Fibroblast of mammary gland (primary cell): ENCODE measurements at regions not wholly inside any gene's neighbourhood (a gene's known extent, or its start where the extent isn't known, plus 50 kb on each side); places are given as distances from the start of the nearest gene placed in this dataset.

Experiments used
- DNase-seq: peaks from one replicate; pipeline ENCODE4 v3.0.0-alpha.2; 2010; ENCODE audit warnings: low read depth
- H3K4me3 ChIP-seq: 2 replicates; pipeline ENCODE4 v1.5.1; 2011; ENCODE audit warnings: low read depth, mild to moderate bottlenecking, low read length, moderate library complexity; ENCODE audit not compliant: control insufficient read depth
- CTCF ChIP-seq: conservative IDR thresholded peaks from 2 replicates; pipeline ENCODE4 v1.5.1; 2011; ENCODE audit warnings: low read depth, low read length, inconsistent platforms; ENCODE audit not compliant: control insufficient read depth, insufficient read depth

GRCh38 chr1:91124290-91124985 lies 102.6 kb upstream of the ZNF644 start:
- no peak overlapping the region for H3K4me3 ChIP-seq
- no peak for DNase-seq
- TF ChIP-seq CTCF, result no peak

- TF ChIP-seq CTCF, result no peak
- no peak for DNase-seq
- no peak overlapping the region for H3K4me3 ChIP-seq
Observed at GRCh38 chr1:91123773-91124172, 101.9 kb upstream of the ZNF644 start.

DNA sequence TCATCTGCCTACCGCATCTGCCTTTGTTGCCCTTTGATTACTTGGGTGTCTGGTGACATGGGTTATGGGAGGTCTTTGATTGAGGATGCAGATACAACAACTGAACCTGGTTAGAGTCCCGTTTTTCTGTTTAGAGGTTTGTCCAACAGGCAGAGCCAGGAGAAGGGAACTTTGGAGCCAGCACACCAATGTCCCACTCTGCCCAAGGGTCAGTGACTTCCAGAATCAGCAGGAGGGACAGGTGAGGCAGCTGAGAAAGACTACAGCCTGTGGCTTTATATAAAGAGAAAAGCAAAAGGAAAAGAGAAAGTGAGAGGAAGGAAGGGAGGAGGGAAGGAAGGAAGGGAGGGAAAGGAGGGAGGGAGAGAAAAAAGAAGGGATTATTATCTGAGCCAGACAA lies 101.5 kb upstream of the ZNF644 start:
- no peak for DNase-seq
- H3K4me3 ChIP-seq, result no peak overlapping the region
- TF ChIP-seq CTCF, result no peak

DNA sequence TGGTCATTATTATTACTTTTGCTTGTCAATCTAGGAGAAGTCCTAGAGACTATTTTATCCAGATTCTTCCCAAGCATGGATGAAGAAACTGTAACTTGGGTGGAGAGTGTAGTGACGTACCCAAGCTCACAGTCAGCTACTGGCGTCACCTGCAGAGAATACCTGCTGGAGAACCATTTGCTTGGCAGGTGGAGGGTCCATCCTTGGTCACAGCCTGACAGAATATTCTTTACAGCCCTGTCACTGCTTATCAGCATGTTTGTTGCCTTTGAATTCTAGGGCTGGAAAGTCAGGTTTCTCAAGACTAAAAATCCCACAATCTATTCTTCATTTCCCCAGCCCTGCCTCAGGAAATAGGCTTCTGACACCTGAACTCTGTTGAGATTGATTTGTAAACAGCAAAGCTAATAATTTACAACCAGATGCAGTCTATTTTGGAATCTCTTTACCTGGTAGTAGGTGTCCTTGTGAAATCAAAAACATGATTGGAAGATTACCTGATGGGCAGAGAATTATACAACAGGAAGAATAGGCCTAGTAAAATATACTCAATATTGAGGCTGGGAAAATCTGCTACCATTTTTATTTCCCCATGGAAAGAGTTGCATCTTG lies 100.4 kb upstream of the ZNF644 start:
- no peak for DNase-seq
- no peak for TF ChIP-seq CTCF
- no peak overlapping the region for H3K4me3 ChIP-seq

- DNase-seq, result no peak
- TF ChIP-seq CTCF, result no peak
- H3K4me3 ChIP-seq, result no peak overlapping the region
Observed at GRCh38 chr1:91121366-91121765, 99.5 kb upstream of the ZNF644 start.

GRCh38 chr1:91120936-91121335 lies 99.1 kb upstream of the ZNF644 start:
- H3K4me3 ChIP-seq, result no peak overlapping the region
- no peak for DNase-seq
- TF ChIP-seq CTCF, result no peak

DNA sequence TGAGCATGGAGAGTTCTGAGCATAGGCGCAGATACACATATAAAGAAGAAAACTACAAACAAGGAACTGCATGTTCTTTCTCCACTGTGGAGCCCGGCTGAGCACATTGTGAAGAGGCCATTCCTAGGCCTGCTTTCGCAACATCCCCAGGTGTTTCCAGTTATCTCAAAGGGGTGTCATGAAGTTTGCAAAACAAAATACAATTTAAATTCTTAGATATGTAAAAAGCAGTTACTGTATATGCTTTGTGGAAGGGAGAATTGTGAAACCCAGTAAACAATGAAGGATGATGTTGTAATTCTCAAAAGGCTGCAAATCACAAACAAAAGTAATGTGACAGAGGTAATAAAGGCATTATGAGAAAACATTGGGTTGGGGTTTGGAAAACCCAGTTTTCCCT lies 98.6 kb upstream of the ZNF644 start:
- DNase-seq, result peak; percentile 12
- H3K4me3 ChIP-seq, result no peak overlapping the region
- TF ChIP-seq CTCF, result no peak
